ENCODE measurements at regions not wholly inside any gene's neighbourhood (a gene's known extent, or its start where the extent isn't known, plus 50 kb on each side); places are given as distances from the start of the nearest gene placed in this dataset.
A peak's percentile ranks its signal among the peaks of the same experiment; 100 is the strongest.

GRCh38 chr1:39105061-39105840, 79.1 kb downstream of the NDUFS5 start:
- no peaks in the 10 kb centered on the region for H3K27me3 ChIP-seq
- 0 to 1% methylated on average over 34 to 58 of the region's 116 CpGs for WGBS, 2 donors
- DNase-seq (peak; percentile 81 to 96), ATAC-seq (ENCODE audit: low FRiP score in 2 of 2) (peak; percentile 73 to 91)
- H3K4me1 ChIP-seq = peaks cover 48 to 73% (median 59%) of the 10 kb centered on the region in 4 donors
- peak overlapping the region; percentile 32 to 96 (median 88) for H3K4me3 ChIP-seq
- H3K27ac ChIP-seq = peak overlapping the region; percentile 94 to 96 (median 96)
- no peaks in the 10 kb centered on the region for H3K9me3 ChIP-seq
- no peaks in the 10 kb centered on the region for H3K36me3 ChIP-seq
- TF ChIP-seq POLR2A (IDR thresholded peaks at IDR 0.05) = peak in 3 of 4 donors; percentile 47 to 93 (median 82)
- TF ChIP-seq POLR2AphosphoS5 (IDR thresholded peaks at IDR 0.05) = peak; percentile 37 to 50
- no peak for TF ChIP-seq EP300 (IDR thresholded peaks at IDR 0.05)
- peak in 2 of 6 experiments; percentile 4 to 33 for TF ChIP-seq CTCF (IDR thresholded peaks at IDR 0.05)

- H3K4me3 ChIP-seq = peak overlapping the region; percentile 32 to 96 (median 88)
- peak; percentile 35 to 47 for ATAC-seq (ENCODE audit: low FRiP score in 2 of 2)
- 2 to 5% methylated on average over 23 to 33 of the region's 39 CpGs for WGBS, 2 donors
These were observed 80.0 kb downstream of the NDUFS5 start for GRCh38 chr1:39105841-39106765.

GRCh38 chr1:39106801-39107327, 80.7 kb downstream of the NDUFS5 start:
- DNase-seq (no peak), ATAC-seq (ENCODE audit: low FRiP score in 2 of 2) (no peak)
- peaks cover 62 to 89% (median 75%) of the 10 kb centered on the region in 4 donors for H3K4me1 ChIP-seq
- H3K4me3 ChIP-seq = peak overlapping the region; percentile 32 to 96 (median 88)
- 25 to 36% methylated on average over 4 of the region's 4 CpGs for whole genome bisulfite sequencing, 2 donors
- H3K27me3 ChIP-seq = no peaks in the 10 kb centered on the region
- no peaks in the 10 kb centered on the region for H3K9me3 ChIP-seq
- no peaks in the 10 kb centered on the region for H3K36me3 ChIP-seq
- TF ChIP-seq EP300 (IDR thresholded peaks at IDR 0.05) (no peak), POLR2A (IDR thresholded peaks at IDR 0.05) (no peak), CTCF (IDR thresholded peaks at IDR 0.05) (no peak), POLR2AphosphoS5 (IDR thresholded peaks at IDR 0.05) (no peak)
- H3K27ac ChIP-seq = peak overlapping the region; percentile 94 to 96 (median 96)

More at GRCh38 chr1:39105841-39106765, 80.0 kb downstream of the NDUFS5 start:
- Histone ChIP-seq H3K27ac (peak overlapping the region; percentile 94 to 96 (median 96)), H3K27me3 (no peaks in the 10 kb centered on the region), H3K9me3 (no peaks in the 10 kb centered on the region), H3K36me3 (no peaks in the 10 kb centered on the region), H3K4me1 (peaks cover 55 to 82% (median 67%) of the 10 kb centered on the region in 4 donors)
- peak in 1 of 2 donors; percentile 65 for DNase-seq
- TF ChIP-seq EP300 (IDR thresholded peaks at IDR 0.05) (no peak), CTCF (IDR thresholded peaks at IDR 0.05) (no peak), POLR2A (IDR thresholded peaks at IDR 0.05) (peak in 1 of 4 donors; percentile 30), POLR2AphosphoS5 (IDR thresholded peaks at IDR 0.05) (peak in 1 of 2 donors; percentile 37)

GRCh38 chr1:39107341-39108290, 81.5 kb downstream of the NDUFS5 start:
- Histone ChIP-seq H3K4me3 (peak overlapping the region; percentile 32 to 96 (median 88)), H3K9me3 (no peaks in the 10 kb centered on the region), H3K36me3 (no peaks in the 10 kb centered on the region), H3K27ac (peak overlapping the region; percentile 94 to 96 (median 96)), H3K4me1 (peaks cover 68 to 92% (median 78%) of the 10 kb centered on the region in 4 donors), H3K27me3 (no peaks in the 10 kb centered on the region)
- no peak for DNase-seq
- 32 to 40% methylated on average over 8 of the region's 8 CpGs for WGBS, 2 donors
- TF ChIP-seq EP300 (IDR thresholded peaks at IDR 0.05) = no peak
- ATAC-seq (ENCODE audit: low FRiP score in 2 of 2) = no peak
